GM12878 (cell line): ENCODE measurements at regions not wholly inside any gene's neighbourhood (a gene's known extent, or its start where the extent isn't known, plus 50 kb on each side); places are given as distances from the start of the nearest gene placed in this dataset.

Experiments
- ATAC-seq: fragments of 200-7000 bp; cut with Tn5 transposase; 3 replicates; pipeline ENCODE4 v1.9.1; 2020; ENCODE audit warnings: mild to moderate bottlenecking, moderate library complexity
- BruUV-seq: library from RNA; stranded (reverse); fragments of 400-500 nt; replicated peaks from 2 replicates; lab custom pipeline; 2021; lab: Mats Ljungman, UMichigan
- CTCF ChIA-PET: fragments of 300-600 bp; sonication (Branson Sonifier 250); formaldehyde crosslinking; extraction: SDS; loops from one replicate; lab custom pipeline; 2021; ENCODE audit warnings: inconsistent platforms; lab: Yijun Ruan, JAX
- POLR2A ChIA-PET: fragments of 350-600 bp; formaldehyde crosslinking; extraction: SDS; loops from one replicate; lab custom pipeline; 2021; ENCODE audit warnings: inconsistent platforms; lab: Charles Lee
- RAD21 ChIA-PET: fragments of 300-600 bp; sonication (Branson Sonifier 250); formaldehyde crosslinking; loops from one replicate; lab custom pipeline; 2023; ENCODE audit warnings: antibody characterized with exemption; ENCODE audit not compliant: unreplicated experiment; lab: Charles Lee
- SMC1A ChIA-PET: fragments of 300-600 bp; sonication (Branson Sonifier 250); formaldehyde crosslinking; loops from one replicate; lab custom pipeline; 2023; ENCODE audit not compliant: unreplicated experiment, uncharacterized antibody; lab: Charles Lee
- DNase-seq: peaks from one replicate; pipeline ENCODE4 v3.0.0-alpha.2; 2011; ENCODE audit warnings: low read depth, low spot score
- FAIRE-seq: peaks from 3 replicates; lab custom pipeline; 2011; peaks lifted over from hg19 to GRCh38; lab: Jason Lieb, UNC
- H2AFZ ChIP-seq: 2 replicates; pipeline ENCODE4 v1.6.0; 2011; ENCODE audit warnings: low read depth, low read length, control low read depth; ENCODE audit not compliant: control insufficient read depth
- H3K27ac ChIP-seq: 2 replicates; pipeline ENCODE4 v1.5.1; 2011; ENCODE audit warnings: control low read depth; ENCODE audit not compliant: control insufficient read depth, insufficient read depth
- H3K27me3 ChIP-seq, 2 experiments: replicated peaks in 1 of 2; 2 replicates each; pipeline versions ENCODE4 v1.6.0 to v1.6.1; 2011; ENCODE audit warnings: low read length in 1 of 2; ENCODE audit not compliant: control insufficient read depth in 2 of 2, insufficient read depth in 2 of 2
- H3K36me3 ChIP-seq, 2 experiments: 2 replicates each; pipeline ENCODE4 v1.5.1; 2011; ENCODE audit warnings: low read length in 1 of 2; ENCODE audit not compliant: control insufficient read depth in 2 of 2, insufficient read depth in 2 of 2
- H3K4me1 ChIP-seq: 2 replicates; pipeline ENCODE4 v1.6.1; 2011; ENCODE audit warnings: mild to moderate bottlenecking, low read length, moderate library complexity, mixed read lengths; ENCODE audit not compliant: control insufficient read depth, insufficient read depth
- H3K4me2 ChIP-seq: 2 replicates; pipeline ENCODE4 v1.6.0; 2011; ENCODE audit warnings: control low read depth; ENCODE audit not compliant: control insufficient read depth, insufficient read depth
- H3K4me3 ChIP-seq: fragments of 200-600 bp; sonication (generic); 2 replicates; pipeline ENCODE4 v1.5.1; 2016
- H3K79me2 ChIP-seq: 2 replicates; pipeline ENCODE4 v1.6.0; 2011; ENCODE audit warnings: low read length; ENCODE audit not compliant: control insufficient read depth, insufficient read depth
- H3K9ac ChIP-seq: 2 replicates; pipeline ENCODE4 v1.8.0; 2011; ENCODE audit warnings: low read length, control low read depth, mixed read lengths; ENCODE audit not compliant: control insufficient read depth, insufficient read depth
- H3K9me3 ChIP-seq: replicated peaks from 3 replicates; pipeline ENCODE4 v1.5.1; 2011; ENCODE audit warnings: mild to moderate bottlenecking, low read length; ENCODE audit not compliant: control insufficient read depth, insufficient read depth
- H4K20me1 ChIP-seq: 2 replicates; pipeline ENCODE4 v1.6.0; 2011; ENCODE audit not compliant: control insufficient read depth, insufficient read depth
- CBX3 ChIP-seq: fragments of 200-600 bp; sonication (generic); IDR thresholded peaks from 2 replicates; pipeline ENCODE4 v1.6.1; 2016; ENCODE audit warnings: low read depth, borderline replicate concordance
- E2F8 ChIP-seq: fragments of 450-650 bp; IDR thresholded peaks from 2 replicates; pipeline ENCODE4 v1.6.1; 2018; ENCODE audit warnings: mild to moderate bottlenecking, low read depth, moderate library complexity; ENCODE audit not compliant: partially characterized antibody
- EED ChIP-seq: sonication (generic); IDR thresholded peaks from 2 replicates; pipeline ENCODE4 v1.6.1; 2016; ENCODE audit warnings: antibody characterized with exemption, low read depth
- FOXK2 ChIP-seq: fragments of 450-650 bp; IDR thresholded peaks from 2 replicates; pipeline ENCODE4 v1.6.1; 2017; ENCODE audit warnings: mild to moderate bottlenecking, moderate library complexity
- HSF1 ChIP-seq: fragments of 150-350 bp; IDR thresholded peaks from 2 replicates; pipeline ENCODE4 v1.6.1; 2014; ENCODE audit warnings: mild to moderate bottlenecking, low read depth, low read length
- MEF2A ChIP-seq: IDR thresholded peaks from 2 replicates; pipeline ENCODE4 v1.6.1; 2011; ENCODE audit warnings: low read depth, mild to moderate bottlenecking, low read length, moderate library complexity; ENCODE audit not compliant: insufficient read depth
- MLLT1 ChIP-seq: fragments of 450-650 bp; IDR thresholded peaks from 2 replicates; pipeline ENCODE4 v1.6.1; 2016; ENCODE audit warnings: mild to moderate bottlenecking
- RUNX3 ChIP-seq: IDR thresholded peaks from 2 replicates; pipeline ENCODE4 v1.6.1; 2012; ENCODE audit warnings: low read length, inconsistent platforms
- SREBF1 ChIP-seq: IDR thresholded peaks from 2 replicates; pipeline ENCODE4 v1.6.1; 2012; ENCODE audit warnings: mild to moderate bottlenecking, low read length
- WGBS: methylation state at CpG from one replicate; pipeline ENCODE4 v1.1.6; 2016; ENCODE audit warnings: low lambda C conversion rate; ENCODE audit not compliant: insufficient replicate concordance, insufficient coverage; ENCODE audit errors: missing lambda C conversion rate; 5-methylcytosine and 5-hydroxymethylcytosine counted together
- in situ Hi-C: fragments of 300-500 bp; cut with MboI; formaldehyde crosslinking; loops from 9 replicates; pipeline ENCODE4 v1.14.3; 2018; ENCODE audit warnings: mixed read lengths
- intact Hi-C: fragments of 100-400 bp; cut with micrococcal nuclease; formaldehyde crosslinking; loops from one replicate; pipeline ENCODE4 v1.14.2; 2022; ENCODE audit not compliant: unreplicated experiment

GRCh38 chr15:81069356-81069755 is 64.7 kb upstream of the CFAP161 start:
- intact Hi-C loops (no loop called here), in situ Hi-C loops (no loop called here)
- Histone ChIP-seq H3K9ac (no peak overlapping the region), H3K4me2 (no peak overlapping the region), H3K4me3 (no peak overlapping the region), H4K20me1 (no peaks in the 10 kb centered on the region), H3K9me3 (no peaks in the 10 kb centered on the region), H3K79me2 (no peaks in the 10 kb centered on the region), H2AFZ (no peak overlapping the region), H3K36me3 (no peaks in the 10 kb centered on the region), H3K27ac (no peak overlapping the region), H3K4me1 (no peaks in the 10 kb centered on the region), H3K27me3 (no peaks in the 10 kb centered on the region)
- TF ChIP-seq FOXK2: no peak
- no peak for TF ChIP-seq MEF2A
- TF ChIP-seq EED: no peak
- no peak for TF ChIP-seq RUNX3
- TF ChIP-seq HSF1: no peak
- TF ChIP-seq MLLT1: no peak
- no peak for TF ChIP-seq E2F8
- no peak for TF ChIP-seq CBX3
- no peak for TF ChIP-seq SREBF1
- ATAC-seq (no peak), DNase-seq (no peak), FAIRE-seq (no peak)
- ChIA-PET SMC1A (no interaction called here), CTCF (no interaction called here), POLR2A (interaction anchor here (0.7 kb wide), 1 partner anchor 144 kb away, joined by 4 read pairs; no protein-coding TSS in a partner anchor), RAD21 (no interaction called here)
- no TSS peak for BruUV-seq
- 39% methylated on average over 5 of the region's 5 CpGs for WGBS
